ENCODE measurements at regions not wholly inside any gene's neighbourhood (a gene's known extent, or its start where the extent isn't known, plus 50 kb on each side); places are given as distances from the start of the nearest gene placed in this dataset.
"Not testable (repeated sequence)": the region's sequence is repeated elsewhere in the genome, so short reads cannot be mapped to it uniquely, and the experiment has no call there.

DNA sequence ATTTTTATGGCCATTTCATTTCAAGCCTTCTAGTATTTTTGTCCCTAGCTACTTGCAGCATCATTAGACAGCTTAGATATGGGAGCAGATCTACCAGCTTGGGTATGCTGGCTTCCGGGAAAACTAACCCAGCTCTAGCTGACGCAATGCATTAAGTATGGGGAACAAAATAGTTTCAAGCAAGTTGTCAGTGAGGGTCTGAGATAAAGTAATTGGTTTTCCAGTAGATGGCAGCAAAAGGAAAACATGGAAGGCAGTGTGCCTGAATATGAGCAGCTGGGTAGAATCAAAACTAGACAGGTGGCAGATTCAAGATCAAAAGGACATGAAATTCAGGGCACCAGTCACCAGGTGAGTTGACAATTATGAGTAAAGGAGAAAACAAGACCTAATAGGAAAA, 340.9 kb upstream of the CTSO start:
- Histone ChIP-seq H3K27me3 (no peaks in the 10 kb centered on the region), H3K4me1 (peaks cover 0 to 14% (median 0%) of the 10 kb centered on the region in 3 donors), H3K36me3 (no peaks in the 10 kb centered on the region), H3K4me3 (no peak overlapping the region), H3K27ac (no peak overlapping the region), H3K9me3 (no peaks in the 10 kb centered on the region)
- WGBS, 2 donors (ENCODE audit: low coverage in 1 of 2), result 40% methylated on average over 2 of the region's 2 CpGs; no CpG with 5 or more reads in 1 of the 2 donors
- TF ChIP-seq EP300 (IDR thresholded peaks at IDR 0.05), result no peak
- TF ChIP-seq, protein P1, sequence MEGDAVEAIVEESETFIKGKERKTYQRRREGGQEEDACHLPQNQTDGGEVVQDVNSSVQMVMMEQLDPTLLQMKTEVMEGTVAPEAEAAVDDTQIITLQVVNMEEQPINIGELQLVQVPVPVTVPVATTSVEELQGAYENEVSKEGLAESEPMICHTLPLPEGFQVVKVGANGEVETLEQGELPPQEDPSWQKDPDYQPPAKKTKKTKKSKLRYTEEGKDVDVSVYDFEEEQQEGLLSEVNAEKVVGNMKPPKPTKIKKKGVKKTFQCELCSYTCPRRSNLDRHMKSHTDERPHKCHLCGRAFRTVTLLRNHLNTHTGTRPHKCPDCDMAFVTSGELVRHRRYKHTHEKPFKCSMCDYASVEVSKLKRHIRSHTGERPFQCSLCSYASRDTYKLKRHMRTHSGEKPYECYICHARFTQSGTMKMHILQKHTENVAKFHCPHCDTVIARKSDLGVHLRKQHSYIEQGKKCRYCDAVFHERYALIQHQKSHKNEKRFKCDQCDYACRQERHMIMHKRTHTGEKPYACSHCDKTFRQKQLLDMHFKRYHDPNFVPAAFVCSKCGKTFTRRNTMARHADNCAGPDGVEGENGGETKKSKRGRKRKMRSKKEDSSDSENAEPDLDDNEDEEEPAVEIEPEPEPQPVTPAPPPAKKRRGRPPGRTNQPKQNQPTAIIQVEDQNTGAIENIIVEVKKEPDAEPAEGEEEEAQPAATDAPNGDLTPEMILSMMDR (IDR thresholded peaks at IDR 0.05), result peak in 1 of 4 experiments; percentile 18
- ATAC-seq, result no peak

- 43 to 53% methylated on average over 1 of the region's 1 CpG for WGBS, 2 donors (ENCODE audit: low coverage in 1 of 2)
- no peaks in the 10 kb centered on the region for H3K27me3 ChIP-seq
- H3K9me3 ChIP-seq, result no peaks in the 10 kb centered on the region
- H3K27ac ChIP-seq, result no peak overlapping the region
- peaks cover 0 to 10% (median 0%) of the 10 kb centered on the region in 3 donors for H3K4me1 ChIP-seq
- no peaks in the 10 kb centered on the region for H3K36me3 ChIP-seq
- TF ChIP-seq POLR2A (IDR thresholded peaks at IDR 0.05) (no peak), POLR2AphosphoS5 (IDR thresholded peaks at IDR 0.05) (no peak), EP300 (IDR thresholded peaks at IDR 0.05) (no peak)
- TF ChIP-seq, protein P1 (IDR thresholded peaks at IDR 0.05), result no peak
- no peak for ATAC-seq
- H3K4me3 ChIP-seq, result no peak overlapping the region
Observed at GRCh38 chr4:156293657-156294297, 340.1 kb upstream of the CTSO start.

- Histone ChIP-seq H3K4me3 (no peak overlapping the region), H3K4me1 (no peaks in the 10 kb centered on the region), H3K9me3 (no peaks in the 10 kb centered on the region), H3K36me3 (no peaks in the 10 kb centered on the region), H3K27me3 (no peaks in the 10 kb centered on the region), H3K27ac (no peak overlapping the region)
- WGBS, 2 donors (ENCODE audit: low coverage in 1 of 2), result 7% methylated on average over 1 of the region's 1 CpG; no CpG with 5 or more reads in 1 of the 2 donors
- TF ChIP-seq, protein P1 (IDR thresholded peaks at IDR 0.05), result no peak
- TF ChIP-seq POLR2AphosphoS5 (IDR thresholded peaks at IDR 0.05) (no peak), EP300 (IDR thresholded peaks at IDR 0.05) (no peak), POLR2A (IDR thresholded peaks at IDR 0.05) (no peak)
- no peak for ATAC-seq
Observed at GRCh38 chr4:156291317-156291716, 337.7 kb upstream of the CTSO start.

GRCh38 chr4:156290811-156291210, 337.1 kb upstream of the CTSO start:
- 62 to 65% methylated on average over 2 of the region's 2 CpGs for WGBS, 2 donors (ENCODE audit: low coverage in 1 of 2)
- H3K4me1 ChIP-seq, result no peaks in the 10 kb centered on the region

GRCh38 chr4:156290026-156290425, 336.4 kb upstream of the CTSO start:
- H3K27ac ChIP-seq, H3K27me3 ChIP-seq, H3K36me3 ChIP-seq, H3K9me3 ChIP-seq, H3K4me3 ChIP-seq, ATAC-seq, H3K4me1 ChIP-seq: not testable (repeated sequence)
- WGBS, 2 donors (ENCODE audit: low coverage in 1 of 2), result no CpG with 5 or more reads among the region's 19 CpGs

More at GRCh38 chr4:156290811-156291210, 337.1 kb upstream of the CTSO start:
- no peak for ATAC-seq
- H3K27ac ChIP-seq, result no peak overlapping the region
- no peaks in the 10 kb centered on the region for H3K36me3 ChIP-seq
- H3K27me3 ChIP-seq, result no peaks in the 10 kb centered on the region
- TF ChIP-seq EP300 (IDR thresholded peaks at IDR 0.05) (no peak), POLR2AphosphoS5 (IDR thresholded peaks at IDR 0.05) (no peak), POLR2A (IDR thresholded peaks at IDR 0.05) (no peak)
- TF ChIP-seq, protein P1 (IDR thresholded peaks at IDR 0.05), result no peak
- H3K9me3 ChIP-seq, result no peaks in the 10 kb centered on the region
- H3K4me3 ChIP-seq, result no peak overlapping the region

All from gastroesophageal sphincter (tissue), 4 donors.